ENCODE measurements at regions not wholly inside any gene's neighbourhood (a gene's known extent, or its start where the extent isn't known, plus 50 kb on each side); places are given as distances from the start of the nearest gene placed in this dataset.

DNA sequence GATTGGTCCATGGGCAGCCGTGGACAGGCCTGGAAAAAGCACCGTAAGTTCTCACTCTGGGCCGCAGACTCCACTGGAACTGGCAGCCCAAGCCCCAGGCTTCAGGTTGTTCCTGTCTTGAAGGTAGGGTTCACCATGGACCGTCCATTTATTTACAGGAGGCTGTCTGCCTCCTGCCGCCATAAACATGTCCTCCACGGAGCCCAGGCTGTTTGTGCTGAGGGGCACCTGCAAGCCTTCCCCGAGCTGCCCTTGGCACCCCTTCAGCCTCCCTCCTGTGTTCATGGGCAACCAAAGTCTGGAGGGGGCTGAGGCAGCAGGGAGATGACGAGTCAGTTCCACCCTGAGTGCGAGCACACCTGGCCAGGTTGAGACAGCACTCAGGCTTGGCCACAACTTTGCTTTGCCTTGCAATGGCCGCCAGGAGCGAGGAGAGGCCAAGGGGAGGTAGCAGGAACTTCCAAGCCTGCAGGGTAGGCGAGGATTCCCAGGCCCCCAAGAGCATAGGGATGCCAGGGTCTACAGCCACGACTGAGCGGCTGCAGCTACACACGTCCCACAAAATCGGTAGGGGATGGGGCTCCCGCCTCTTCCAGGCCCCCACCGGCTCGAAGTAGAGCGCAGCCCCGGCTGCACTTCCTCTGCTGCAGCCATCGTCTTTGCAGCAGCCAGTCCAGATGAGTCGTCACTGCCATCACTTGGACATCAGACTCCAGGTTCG lies 1625.6 kb upstream of the ACO1 start:
- no peaks in the 10 kb centered on the region for H3K27me3 ChIP-seq
- no peak overlapping the region for H3K4me3 ChIP-seq
- H3K4me1 ChIP-seq, result no peaks in the 10 kb centered on the region
- no peaks in the 10 kb centered on the region for H3K36me3 ChIP-seq
- no peaks in the 10 kb centered on the region for H3K9me3 ChIP-seq
- DNase-seq (peak in 1 of 5 donors; percentile 28), ATAC-seq (no peak)
- WGBS, 4 donors, result 77 to 88% (median 85%) methylated on average over 18 to 24 of the region's 24 CpGs
- TF ChIP-seq POLR2A (IDR thresholded peaks at IDR 0.05), result no peak
- TF ChIP-seq, protein P1, sequence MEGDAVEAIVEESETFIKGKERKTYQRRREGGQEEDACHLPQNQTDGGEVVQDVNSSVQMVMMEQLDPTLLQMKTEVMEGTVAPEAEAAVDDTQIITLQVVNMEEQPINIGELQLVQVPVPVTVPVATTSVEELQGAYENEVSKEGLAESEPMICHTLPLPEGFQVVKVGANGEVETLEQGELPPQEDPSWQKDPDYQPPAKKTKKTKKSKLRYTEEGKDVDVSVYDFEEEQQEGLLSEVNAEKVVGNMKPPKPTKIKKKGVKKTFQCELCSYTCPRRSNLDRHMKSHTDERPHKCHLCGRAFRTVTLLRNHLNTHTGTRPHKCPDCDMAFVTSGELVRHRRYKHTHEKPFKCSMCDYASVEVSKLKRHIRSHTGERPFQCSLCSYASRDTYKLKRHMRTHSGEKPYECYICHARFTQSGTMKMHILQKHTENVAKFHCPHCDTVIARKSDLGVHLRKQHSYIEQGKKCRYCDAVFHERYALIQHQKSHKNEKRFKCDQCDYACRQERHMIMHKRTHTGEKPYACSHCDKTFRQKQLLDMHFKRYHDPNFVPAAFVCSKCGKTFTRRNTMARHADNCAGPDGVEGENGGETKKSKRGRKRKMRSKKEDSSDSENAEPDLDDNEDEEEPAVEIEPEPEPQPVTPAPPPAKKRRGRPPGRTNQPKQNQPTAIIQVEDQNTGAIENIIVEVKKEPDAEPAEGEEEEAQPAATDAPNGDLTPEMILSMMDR (IDR thresholded peaks at IDR 0.05), result no peak
- intact Hi-C loops (cut with DNase I), result no loop called here
- no peak overlapping the region for H3K27ac ChIP-seq

GRCh38 chr9:30765318-30765717 lies 1619.1 kb upstream of the ACO1 start:
- intact Hi-C loops (cut with DNase I), result no loop called here
- 82 to 87% (median 85%) methylated on average over 2 of the region's 2 CpGs for WGBS, 4 donors

GRCh38 chr9:30771163-30771708 lies 1613.2 kb upstream of the ACO1 start:
- intact Hi-C loops (cut with DNase I), result loop anchor here in 1 of 10 donors (10.0 kb wide), 1 partner anchor 54 kb away; no protein-coding TSS in a partner anchor
- no peak overlapping the region for H3K27ac ChIP-seq
- H3K36me3 ChIP-seq, result no peaks in the 10 kb centered on the region
- DNase-seq (no peak), ATAC-seq (no peak)
- no peaks in the 10 kb centered on the region for H3K4me1 ChIP-seq
- no peak for TF ChIP-seq POLR2A (IDR thresholded peaks at IDR 0.05)
- TF ChIP-seq, protein P1 (IDR thresholded peaks at IDR 0.05), result no peak
- H3K9me3 ChIP-seq, result no peaks in the 10 kb centered on the region
- H3K4me3 ChIP-seq, result no peak overlapping the region
- no peaks in the 10 kb centered on the region for H3K27me3 ChIP-seq

More at GRCh38 chr9:30765318-30765717, 1619.1 kb upstream of the ACO1 start:
- H3K9me3 ChIP-seq, result no peaks in the 10 kb centered on the region
- no peak overlapping the region for H3K4me3 ChIP-seq
- no peaks in the 10 kb centered on the region for H3K4me1 ChIP-seq
- no peak overlapping the region for H3K27ac ChIP-seq
- TF ChIP-seq, protein P1 (IDR thresholded peaks at IDR 0.05), result no peak
- no peak for TF ChIP-seq POLR2A (IDR thresholded peaks at IDR 0.05)
- no peak for DNase-seq
- ATAC-seq, result no peak
- H3K27me3 ChIP-seq, result no peaks in the 10 kb centered on the region
- H3K36me3 ChIP-seq, result no peaks in the 10 kb centered on the region

GRCh38 chr9:30771760-30772159 lies 1612.7 kb upstream of the ACO1 start:
- WGBS, 4 donors, result 35 to 45% (median 39%) methylated on average over 2 of the region's 2 CpGs
- TF ChIP-seq POLR2A (IDR thresholded peaks at IDR 0.05), result no peak
- TF ChIP-seq, protein P1 (IDR thresholded peaks at IDR 0.05), result no peak
- ATAC-seq, result no peak
- peaks cover 0 to 2% (median 0%) of the 10 kb centered on the region in 12 donors for H3K9me3 ChIP-seq
- H3K36me3 ChIP-seq, result no peaks in the 10 kb centered on the region
- no peak for DNase-seq
- intact Hi-C loops (cut with DNase I), result loop anchor here in 1 of 10 donors (10.0 kb wide), 1 partner anchor 53 kb away; no protein-coding TSS in a partner anchor
- no peak overlapping the region for H3K27ac ChIP-seq
- no peak overlapping the region for H3K4me3 ChIP-seq
- no peaks in the 10 kb centered on the region for H3K27me3 ChIP-seq
- no peaks in the 10 kb centered on the region for H3K4me1 ChIP-seq
